Suprapubic skin (tissue), 4 donors: ENCODE measurements at regions not wholly inside any gene's neighbourhood (a gene's known extent, or its start where the extent isn't known, plus 50 kb on each side); places are given as distances from the start of the nearest gene placed in this dataset.

Experiments used
- EP300 ChIP-seq: sonication (generic); formaldehyde crosslinking; IDR thresholded peaks from one replicate; pipeline ENCODE4 v1.6.1; 2017; ENCODE audit warnings: antibody characterized with exemption
- POLR2A ChIP-seq, 2 donors: fragments of 450-650 bp; IDR thresholded peaks; one replicate each; pipeline ENCODE4 v1.6.1; 2017; ENCODE audit warnings: antibody characterized with exemption in 2 of 2, mild to moderate bottlenecking in 2 of 2, moderate library complexity in 2 of 2
- POLR2AphosphoS5 ChIP-seq, 3 donors: sonication (generic); formaldehyde crosslinking; IDR thresholded peaks; one replicate each; pipeline ENCODE4 v1.6.1; 2017; ENCODE audit warnings: antibody characterized with exemption in 3 of 3
- TF ChIP-seq, protein P1 (sequence below), 2 donors: fragments of 200-600 bp in 1 of 2; fragments of 450-650 bp in 1 of 2; sonication (generic) in 1 of 2; IDR thresholded peaks; one replicate each; pipeline ENCODE4 v1.5.1; 2016 to 2019; ENCODE audit warnings: antibody characterized with exemption in 2 of 2, mild to moderate bottlenecking in 1 of 2, moderate library complexity in 1 of 2

DNA sequence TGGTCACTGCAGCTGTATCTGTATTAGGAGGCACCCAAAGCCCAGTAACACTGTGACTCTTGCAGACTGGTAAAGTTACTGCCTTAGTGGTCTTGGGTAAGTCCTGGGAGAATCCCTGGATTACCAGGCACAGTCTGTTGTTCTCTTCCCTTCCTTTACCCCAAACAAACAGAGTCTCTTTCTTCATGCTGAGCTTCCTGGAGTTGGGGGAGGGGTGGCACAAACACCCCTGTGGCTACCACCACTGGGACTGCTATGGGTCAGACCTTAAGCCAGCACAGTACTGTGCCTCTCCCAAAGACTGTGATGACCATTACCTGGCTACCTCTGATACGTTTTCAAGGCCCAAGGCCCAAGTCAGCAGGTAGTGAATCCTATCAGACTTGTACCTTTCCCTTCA, 59.9 kb upstream of the FAM3C start:
- TF ChIP-seq POLR2AphosphoS5 (IDR thresholded peaks at IDR 0.05), result no peak
- TF ChIP-seq, protein P1, sequence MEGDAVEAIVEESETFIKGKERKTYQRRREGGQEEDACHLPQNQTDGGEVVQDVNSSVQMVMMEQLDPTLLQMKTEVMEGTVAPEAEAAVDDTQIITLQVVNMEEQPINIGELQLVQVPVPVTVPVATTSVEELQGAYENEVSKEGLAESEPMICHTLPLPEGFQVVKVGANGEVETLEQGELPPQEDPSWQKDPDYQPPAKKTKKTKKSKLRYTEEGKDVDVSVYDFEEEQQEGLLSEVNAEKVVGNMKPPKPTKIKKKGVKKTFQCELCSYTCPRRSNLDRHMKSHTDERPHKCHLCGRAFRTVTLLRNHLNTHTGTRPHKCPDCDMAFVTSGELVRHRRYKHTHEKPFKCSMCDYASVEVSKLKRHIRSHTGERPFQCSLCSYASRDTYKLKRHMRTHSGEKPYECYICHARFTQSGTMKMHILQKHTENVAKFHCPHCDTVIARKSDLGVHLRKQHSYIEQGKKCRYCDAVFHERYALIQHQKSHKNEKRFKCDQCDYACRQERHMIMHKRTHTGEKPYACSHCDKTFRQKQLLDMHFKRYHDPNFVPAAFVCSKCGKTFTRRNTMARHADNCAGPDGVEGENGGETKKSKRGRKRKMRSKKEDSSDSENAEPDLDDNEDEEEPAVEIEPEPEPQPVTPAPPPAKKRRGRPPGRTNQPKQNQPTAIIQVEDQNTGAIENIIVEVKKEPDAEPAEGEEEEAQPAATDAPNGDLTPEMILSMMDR (IDR thresholded peaks at IDR 0.05), result no peak
- no peak for TF ChIP-seq POLR2A (IDR thresholded peaks at IDR 0.05)
- TF ChIP-seq EP300, result no peak
